ENCODE measurements at regions not wholly inside any gene's neighbourhood (a gene's known extent, or its start where the extent isn't known, plus 50 kb on each side); places are given as distances from the start of the nearest gene placed in this dataset.

- TF ChIP-seq ZNF692 (tag by site-specific recombination; IDR thresholded peaks at IDR 0.05) (no peak), ZNF280D (tag by site-specific recombination; IDR thresholded peaks at IDR 0.05) (no peak), ZBTB1 (tag by site-specific recombination; IDR thresholded peaks at IDR 0.05) (no peak), ZNF184 (tag by site-specific recombination; IDR thresholded peaks at IDR 0.05) (no peak), ZNF202 (tag by site-specific recombination; IDR thresholded peaks at IDR 0.05; ENCODE audit: borderline replicate concordance) (no peak)
Observed at GRCh38 chr1:163970699-163971098, 588.3 kb upstream of the PBX1 start (continued).

GRCh38 chr1:163973586-163973985 is 585.4 kb upstream of the PBX1 start:
- CTCF ChIA-PET = no interaction called here
- TF ChIP-seq RBAK (tag by site-specific recombination; IDR thresholded peaks at IDR 0.05) (no peak), KLF8 (tag by site-specific recombination; IDR thresholded peaks at IDR 0.05) (no peak), ZNF223 (tag by site-specific recombination; IDR thresholded peaks at IDR 0.05) (no peak), GFI1B (tag by site-specific recombination; IDR thresholded peaks at IDR 0.05) (no peak), ZNF302 (tag by site-specific recombination; IDR thresholded peaks at IDR 0.05; ENCODE audit: low read depth) (no peak), ZNF639 (tag by site-specific recombination; IDR thresholded peaks at IDR 0.05) (no peak), ZNF560 (tag by site-specific recombination; IDR thresholded peaks at IDR 0.05; ENCODE audit: borderline replicate concordance) (no peak), ZNF555 (tag by site-specific recombination; conservative IDR thresholded peaks at IDR 0.05) (no peak), ZNF350 (tag by site-specific recombination; IDR thresholded peaks at IDR 0.05) (no peak), OVOL3 (tag by site-specific recombination; IDR thresholded peaks at IDR 0.05) (no peak), ZNF138 (tag by site-specific recombination; IDR thresholded peaks at IDR 0.05; ENCODE audit: borderline replicate concordance) (no peak), ZNF830 (tag by site-specific recombination; IDR thresholded peaks at IDR 0.05; ENCODE audit: low read depth) (no peak), ZNF664 (tag by site-specific recombination; IDR thresholded peaks at IDR 0.05) (no peak), ZNF48 (tag by site-specific recombination; IDR thresholded peaks at IDR 0.05) (no peak), SP2 (tag by site-specific recombination; IDR thresholded peaks at IDR 0.05) (no peak), ZNF175 (tag by site-specific recombination; IDR thresholded peaks at IDR 0.05) (no peak), PRDM10 (tag by site-specific recombination; IDR thresholded peaks at IDR 0.05) (no peak), GLIS2 (tag by site-specific recombination; IDR thresholded peaks at IDR 0.05) (no peak), ZNF157 (tag by site-specific recombination; IDR thresholded peaks at IDR 0.05) (no peak), SCRT2 (tag by site-specific recombination; IDR thresholded peaks at IDR 0.05) (no peak)
- POLR2A ChIA-PET = no interaction called here

More at GRCh38 chr1:163973586-163973985, 585.4 kb upstream of the PBX1 start:
- Histone ChIP-seq H3K27ac (ENCODE audit: extremely low read depth, low read depth, low read length) (no peak overlapping the region), H3K4me1 (ENCODE audit: control insufficient read depth, insufficient read depth, low read length) (no peaks in the 10 kb centered on the region), H3K9me3 (ENCODE audit: control insufficient read depth, insufficient read depth, low read depth, low read length) (no peaks in the 10 kb centered on the region), H3K36me3 (ENCODE audit: control insufficient read depth in 2 of 2, insufficient read depth in 1 of 2, low read length in 2 of 2) (no peaks in the 10 kb centered on the region), H3K4me3 (ENCODE audit: low read depth, low read length) (no peak overlapping the region)

Data from HEK293 (cell line).